ENCODE measurements at regions not wholly inside any gene's neighbourhood (a gene's known extent, or its start where the extent isn't known, plus 50 kb on each side); places are given as distances from the start of the nearest gene placed in this dataset.

DNA sequence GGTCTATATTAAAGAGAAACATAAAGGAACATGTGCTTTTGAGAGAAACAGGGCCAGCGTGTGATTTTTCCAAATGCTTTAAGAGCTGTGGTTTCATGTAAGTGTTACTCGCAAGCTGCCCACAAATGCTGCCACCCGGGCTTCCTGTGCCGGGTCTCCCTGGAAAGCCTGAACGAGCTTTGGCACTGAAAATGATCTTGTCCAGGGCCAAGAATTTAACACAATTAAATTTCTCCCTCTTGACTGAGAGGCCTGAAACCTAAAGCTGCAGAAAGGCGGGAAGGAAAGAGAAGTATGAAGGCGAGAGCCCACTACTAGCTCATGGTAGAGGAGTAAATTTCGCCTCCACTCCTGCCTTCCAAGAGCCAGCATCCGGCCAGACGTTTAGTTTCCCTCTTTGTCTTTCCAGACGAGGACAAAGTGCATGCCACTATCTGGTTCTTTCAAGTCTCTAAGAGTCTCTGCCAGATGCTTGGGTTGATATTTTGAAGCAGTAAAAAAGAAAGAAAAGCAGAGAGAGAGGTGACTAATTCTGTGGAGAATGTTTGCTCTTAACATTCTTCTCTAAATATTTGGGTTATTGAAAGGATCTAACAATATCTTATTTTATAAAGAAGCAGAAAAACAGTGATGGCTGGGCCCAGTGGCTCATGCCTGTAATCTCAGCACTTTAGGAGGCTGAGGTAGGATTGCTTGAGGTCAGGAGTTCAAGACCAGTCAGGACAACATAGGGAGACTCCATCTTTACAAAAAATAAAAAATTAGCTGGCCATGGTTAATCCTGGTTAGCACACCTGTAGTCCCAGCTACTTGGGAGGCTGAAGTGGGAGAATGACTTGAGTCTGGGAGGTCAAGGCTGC lies 100.0 kb upstream of the HNRNPU start:
- H3F3A ChIP-seq (ENCODE audit: insufficient read depth, low read length, poor library complexity, severe bottlenecking), result no peaks in the 10 kb centered on the region
- no peaks in the 10 kb centered on the region for H3K9me2 ChIP-seq (ENCODE audit: insufficient read depth, low read length)
- no peaks in the 10 kb centered on the region for H3K79me2 ChIP-seq (replicated peaks; ENCODE audit: insufficient read depth, low read length)
- no peaks in the 10 kb centered on the region for H3K9me3 ChIP-seq (ENCODE audit: low read length)
- H2AFZ ChIP-seq (ENCODE audit: low read depth, low read length), result no peak overlapping the region
- no peak for TF ChIP-seq REST (IDR thresholded peaks at IDR 0.05; ENCODE audit: borderline replicate concordance)
- no peak for TF ChIP-seq CTCF (IDR thresholded peaks at IDR 0.05; ENCODE audit: poor library complexity, severe bottlenecking)
- TF ChIP-seq MXI1 (conservative IDR thresholded peaks at IDR 0.05; ENCODE audit: poor library complexity, severe bottlenecking), result no peak
- TF ChIP-seq SMC3 (conservative IDR thresholded peaks at IDR 0.05; ENCODE audit: poor library complexity), result no peak
- no peak for TF ChIP-seq EZH2 (IDR thresholded peaks at IDR 0.05; ENCODE audit: borderline replicate concordance, insufficient read depth, low read length, poor library complexity, severe bottlenecking)
- no peak for TF ChIP-seq POLR2AphosphoS5 (IDR thresholded peaks at IDR 0.05)
- no peak overlapping the region for H3K27ac ChIP-seq (ENCODE audit: low read length)
- H4K20me1 ChIP-seq (ENCODE audit: insufficient read depth), result no peaks in the 10 kb centered on the region
- no peaks in the 10 kb centered on the region for H3K36me3 ChIP-seq (ENCODE audit: insufficient read depth, low read length)
- H3K27me3 ChIP-seq (ENCODE audit: insufficient read depth, low read depth, low read length), result no peaks in the 10 kb centered on the region
- no peak overlapping the region for H3K4me3 ChIP-seq (ENCODE audit: low read length)
- H3K9ac ChIP-seq (ENCODE audit: low read length), result no peak overlapping the region
- no peak overlapping the region for H3K4me2 ChIP-seq (ENCODE audit: low read length)

- Histone ChIP-seq H2AFZ (ENCODE audit: low read depth, low read length) (no peak overlapping the region), H3K4me2 (ENCODE audit: low read length) (no peak overlapping the region), H3K9ac (ENCODE audit: low read length) (no peak overlapping the region), H3K4me3 (ENCODE audit: low read length) (no peak overlapping the region), H3K27me3 (ENCODE audit: insufficient read depth, low read depth, low read length) (no peaks in the 10 kb centered on the region), H3K79me2 (replicated peaks; ENCODE audit: insufficient read depth, low read length) (no peaks in the 10 kb centered on the region), H3K9me3 (ENCODE audit: low read length) (no peaks in the 10 kb centered on the region), H3K9me2 (ENCODE audit: insufficient read depth, low read length) (no peaks in the 10 kb centered on the region), H3F3A (ENCODE audit: insufficient read depth, low read length, poor library complexity, severe bottlenecking) (no peaks in the 10 kb centered on the region), H3K27ac (ENCODE audit: low read length) (no peak overlapping the region), H3K36me3 (ENCODE audit: insufficient read depth, low read length) (no peaks in the 10 kb centered on the region), H4K20me1 (ENCODE audit: insufficient read depth) (no peaks in the 10 kb centered on the region)
- TF ChIP-seq EP300 (conservative IDR thresholded peaks at IDR 0.05; ENCODE audit: poor library complexity, severe bottlenecking), result no peak
- no peak for TF ChIP-seq SMC3 (conservative IDR thresholded peaks at IDR 0.05; ENCODE audit: poor library complexity)
- TF ChIP-seq REST (IDR thresholded peaks at IDR 0.05; ENCODE audit: borderline replicate concordance), result no peak
- TF ChIP-seq EZH2 (IDR thresholded peaks at IDR 0.05; ENCODE audit: borderline replicate concordance, insufficient read depth, low read length, poor library complexity, severe bottlenecking), result no peak
- TF ChIP-seq MXI1 (conservative IDR thresholded peaks at IDR 0.05; ENCODE audit: poor library complexity, severe bottlenecking), result no peak
- no peak for TF ChIP-seq POLR2AphosphoS5 (IDR thresholded peaks at IDR 0.05)
- no peak for TF ChIP-seq CTCF (IDR thresholded peaks at IDR 0.05; ENCODE audit: poor library complexity, severe bottlenecking)
- TF ChIP-seq TAF1 (IDR thresholded peaks at IDR 0.05; ENCODE audit: low read depth), result no peak
- no peak for TF ChIP-seq RAD21 (conservative IDR thresholded peaks at IDR 0.05)
These were observed 99.0 kb upstream of the HNRNPU start for GRCh38 chr1:244963231-244963826.

All from neural cell (in vitro differentiated cells).